Motor neuron (in vitro differentiated cells): ENCODE measurements at regions not wholly inside any gene's neighbourhood (a gene's known extent, or its start where the extent isn't known, plus 50 kb on each side); places are given as distances from the start of the nearest gene placed in this dataset.

Source experiments
- ATAC-seq, 8 experiments: fragments of 200-7000 bp; cut with Tn5 transposase; replicated peaks in 6 of 8; 2 replicates each; pipeline ENCODE4 v1.8.0; 2021; ENCODE audit warnings: mild to moderate bottlenecking in 8 of 8, moderate library complexity in 8 of 8
- H3K27ac ChIP-seq, 2 donors: fragments of 250-450 bp; sonication (Bioruptor Pico); 2 replicates each; pipeline ENCODE4 v1.9.0; 2021; ENCODE audit warnings: antibody characterized with exemption in 2 of 2, mild to moderate bottlenecking in 2 of 2, moderate library complexity in 1 of 2
- H3K4me1 ChIP-seq, 2 donors: fragments of 250-450 bp; sonication (Bioruptor Pico); replicated peaks in 1 of 2; 2 replicates each; pipeline ENCODE4 v1.6.1; 2021; ENCODE audit warnings: antibody characterized with exemption in 2 of 2, mild to moderate bottlenecking in 2 of 2, moderate library complexity in 1 of 2
- H3K4me3 ChIP-seq, 5 donors: fragments of 250-450 bp; sonication (Bioruptor Pico); 2 replicates each; pipeline ENCODE4 v1.9.0; 2021; ENCODE audit warnings: antibody characterized with exemption in 5 of 5, mild to moderate bottlenecking in 5 of 5, moderate library complexity in 4 of 5
- WGBS, 10 experiments: fragments of 450-650 bp; shearing (Covaris generic); methylation state at CpG; one replicate each; pipeline ENCODE4 v1.0.0; 2022; 5-methylcytosine and 5-hydroxymethylcytosine counted together
- in situ Hi-C, 9 experiments: fragments of 400-800 bp; cut with MboI; loops; one replicate each; pipeline ENCODE4 v1.15.0; 2021; ENCODE audit warnings: low sequenced_read_pairs in 9 of 9, low pct_unique_long_range_greater_than_20kb in 2 of 9; ENCODE audit not compliant: unreplicated experiment in 9 of 9

DNA sequence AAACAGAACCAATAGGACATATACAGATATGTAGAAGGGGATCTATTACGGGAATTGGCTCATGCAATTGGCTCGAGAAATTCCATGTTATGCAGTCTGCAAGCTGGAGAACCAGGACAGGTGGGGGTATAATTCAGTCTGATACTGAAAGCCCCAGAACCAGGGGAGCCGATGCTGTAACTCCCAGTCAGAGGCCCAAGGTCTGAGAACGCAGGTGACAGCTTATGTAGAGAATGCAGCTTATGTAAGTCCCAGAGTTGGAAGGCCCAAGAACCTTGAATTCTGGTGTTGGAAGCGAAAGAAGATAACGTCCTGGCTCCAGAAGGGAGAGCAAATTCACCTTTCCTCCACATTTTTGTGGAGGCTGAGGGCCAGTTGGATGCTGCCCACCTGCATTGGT, 62.7 kb downstream of the CCNL1 start:
- Histone ChIP-seq H3K4me3 (no peak overlapping the region), H3K27ac (no peak overlapping the region), H3K4me1 (peaks cover 6 to 10% of the 10 kb centered on the region in 2 donors)
- WGBS, 10 experiments = 39 to 87% (median 77%) methylated on average over 1 to 6 of the region's 6 CpGs; no CpG with 5 or more reads in 1 of the 10 experiments
- no peak for ATAC-seq
- in situ Hi-C loops = loop anchor here in 7 of 9 experiments (25.0 kb wide), 5 partner anchors 410 to 935 kb away; partner anchors contain the start of genes SSR3 (in 2 of the 7) and TIPARP (in 2 of the 7)

- Histone ChIP-seq H3K4me3 (no peak overlapping the region), H3K4me1 (peaks cover 6 to 10% of the 10 kb centered on the region in 2 donors), H3K27ac (no peak overlapping the region)
- WGBS, 10 experiments = 80 to 100% (median 83%) methylated on average over 1 to 4 of the region's 5 CpGs; no CpG with 5 or more reads in 2 of the 10 experiments
- in situ Hi-C loops = loop anchor here in 7 of 9 experiments (25.0 kb wide), 5 partner anchors 409 to 934 kb away; partner anchors contain the start of genes SSR3 (in 2 of the 7) and TIPARP (in 2 of the 7)
- no peak for ATAC-seq
These were observed 63.6 kb downstream of the CCNL1 start for GRCh38 chr3:157096328-157096727.
